ENCODE measurements at regions not wholly inside any gene's neighbourhood (a gene's known extent, or its start where the extent isn't known, plus 50 kb on each side); places are given as distances from the start of the nearest gene placed in this dataset.
"Not testable (repeated sequence)": the region's sequence is repeated elsewhere in the genome, so short reads cannot be mapped to it uniquely, and the experiment has no call there.

GRCh38 chr12:39669539-39669938 is 49.9 kb upstream of the ABCD2 start:
- H3K27me3 ChIP-seq (ENCODE audit: control insufficient read depth in 1 of 2, insufficient read depth in 2 of 2, low read length in 1 of 2); H3K4me1 ChIP-seq (ENCODE audit: control insufficient read depth in 1 of 2, insufficient read depth in 2 of 2, low read length in 2 of 2); intact Hi-C loops (cut with DNase I); DNase-seq; H3K36me3 ChIP-seq (ENCODE audit: control insufficient read depth in 1 of 2, insufficient read depth in 2 of 2, low read length in 1 of 2); ATAC-seq (ENCODE audit: low FRiP score); H3K4me3 ChIP-seq (ENCODE audit: low read length in 2 of 2); H3K9me3 ChIP-seq (ENCODE audit: control insufficient read depth, low read length); H3K27ac ChIP-seq (ENCODE audit: low read depth in 1 of 2, low read length in 2 of 2): not testable (repeated sequence)
- WGBS, 2 donors = 72 to 77% methylated on average over 7 of the region's 7 CpGs
